Subcutaneous abdominal adipose tissue (tissue), 5 donors: ENCODE measurements at regions not wholly inside any gene's neighbourhood (a gene's known extent, or its start where the extent isn't known, plus 50 kb on each side); places are given as distances from the start of the nearest gene placed in this dataset.

Experiments used
- H3K27ac ChIP-seq: one replicate; pipeline ENCODE4 v1.7.0; 2013; ENCODE audit warnings: low read depth, mild to moderate bottlenecking, inconsistent platforms, low read length, moderate library complexity
- H3K27me3 ChIP-seq, 5 donors: one replicate each; pipeline ENCODE4 v1.7.0; 2013; ENCODE audit warnings: low read length in 5 of 5, inconsistent platforms in 1 of 5; ENCODE audit not compliant: control insufficient read depth in 5 of 5, insufficient read depth in 4 of 5
- H3K36me3 ChIP-seq, 5 donors: one replicate each; pipeline ENCODE4 v1.7.0; 2013; ENCODE audit warnings: low read length in 5 of 5; ENCODE audit not compliant: control insufficient read depth in 5 of 5, insufficient read depth in 5 of 5
- H3K4me1 ChIP-seq, 5 donors: one replicate each; pipeline ENCODE4 v1.7.0; 2013; ENCODE audit warnings: low read length in 5 of 5, mild to moderate bottlenecking in 3 of 5, moderate library complexity in 1 of 5; ENCODE audit not compliant: control insufficient read depth in 5 of 5, insufficient read depth in 5 of 5
- H3K4me3 ChIP-seq, 5 donors: one replicate each; pipeline ENCODE4 v1.7.0; 2013; ENCODE audit warnings: low read length in 5 of 5, low read depth in 1 of 5
- H3K9ac ChIP-seq, 5 donors: one replicate each; pipeline ENCODE4 v1.7.0; 2013; ENCODE audit warnings: low read length in 5 of 5, mild to moderate bottlenecking in 4 of 5, moderate library complexity in 3 of 5
- H3K9me3 ChIP-seq, 5 donors: one replicate each; pipeline ENCODE4 v1.7.0; 2013; ENCODE audit warnings: low read length in 5 of 5; ENCODE audit not compliant: control insufficient read depth in 5 of 5
- donor health status: healthy.
- donor health status: healthy.
- donor health status: healthy.
- donor health status: healthy.
- donor health status: healthy.

GRCh38 chr17:6248061-6248460 is 177.9 kb downstream of the WSCD1 start:
- no peaks in the 10 kb centered on the region for H3K36me3 ChIP-seq
- H3K27ac ChIP-seq = no peak overlapping the region

GRCh38 chr17:6245301-6246177 is 175.4 kb downstream of the WSCD1 start:
- Histone ChIP-seq H3K27me3 (peaks cover 0 to 12% (median 9%) of the 10 kb centered on the region in 5 donors), H3K4me3 (no peak overlapping the region), H3K9ac (no peak overlapping the region), H3K4me1 (no peaks in the 10 kb centered on the region), H3K27ac (no peak overlapping the region), H3K9me3 (no peaks in the 10 kb centered on the region), H3K36me3 (no peaks in the 10 kb centered on the region)

More at GRCh38 chr17:6248061-6248460, 177.9 kb downstream of the WSCD1 start:
- Histone ChIP-seq H3K9me3 (no peaks in the 10 kb centered on the region), H3K9ac (no peak overlapping the region), H3K4me1 (no peaks in the 10 kb centered on the region), H3K27me3 (peaks cover 0 to 4% (median 1%) of the 10 kb centered on the region in 5 donors), H3K4me3 (no peak overlapping the region)

- H3K27me3 ChIP-seq = peaks cover 0 to 15% (median 12%) of the 10 kb centered on the region in 5 donors
- H3K9ac ChIP-seq = no peak overlapping the region
- H3K36me3 ChIP-seq = no peaks in the 10 kb centered on the region
- no peaks in the 10 kb centered on the region for H3K9me3 ChIP-seq
- no peak overlapping the region for H3K27ac ChIP-seq
- no peaks in the 10 kb centered on the region for H3K4me1 ChIP-seq
- no peak overlapping the region for H3K4me3 ChIP-seq
Observed at GRCh38 chr17:6244796-6245195, 174.6 kb downstream of the WSCD1 start.

- Histone ChIP-seq H3K27ac (no peak overlapping the region), H3K36me3 (no peaks in the 10 kb centered on the region), H3K27me3 (peaks cover 0 to 15% (median 12%) of the 10 kb centered on the region in 5 donors), H3K4me3 (no peak overlapping the region), H3K9ac (no peak overlapping the region), H3K4me1 (no peaks in the 10 kb centered on the region), H3K9me3 (no peaks in the 10 kb centered on the region)
Observed at GRCh38 chr17:6244253-6244652, 174.1 kb downstream of the WSCD1 start.

GRCh38 chr17:6243186-6243585 is 173.0 kb downstream of the WSCD1 start:
- Histone ChIP-seq H3K4me3 (no peak overlapping the region), H3K9me3 (no peaks in the 10 kb centered on the region), H3K27me3 (peaks cover 0 to 17% (median 12%) of the 10 kb centered on the region in 5 donors), H3K4me1 (no peaks in the 10 kb centered on the region), H3K27ac (no peak overlapping the region), H3K9ac (no peak overlapping the region), H3K36me3 (no peaks in the 10 kb centered on the region)

- Histone ChIP-seq H3K9me3 (no peaks in the 10 kb centered on the region), H3K4me1 (no peaks in the 10 kb centered on the region), H3K4me3 (no peak overlapping the region), H3K9ac (no peak overlapping the region), H3K36me3 (no peaks in the 10 kb centered on the region), H3K27me3 (peaks cover 0 to 17% (median 12%) of the 10 kb centered on the region in 5 donors), H3K27ac (no peak overlapping the region)
Observed at GRCh38 chr17:6241996-6242395, 171.8 kb downstream of the WSCD1 start.

- H3K4me1 ChIP-seq = no peaks in the 10 kb centered on the region
- no peaks in the 10 kb centered on the region for H3K9me3 ChIP-seq
- no peaks in the 10 kb centered on the region for H3K36me3 ChIP-seq
- no peak overlapping the region for H3K4me3 ChIP-seq
- H3K27ac ChIP-seq = no peak overlapping the region
- no peak overlapping the region for H3K9ac ChIP-seq
- peaks cover 0 to 17% (median 12%) of the 10 kb centered on the region in 5 donors for H3K27me3 ChIP-seq
Observed at GRCh38 chr17:6241381-6241780, 171.2 kb downstream of the WSCD1 start.

- no peak overlapping the region for H3K27ac ChIP-seq
- no peaks in the 10 kb centered on the region for H3K9me3 ChIP-seq
- H3K27me3 ChIP-seq = peaks cover 0 to 17% (median 12%) of the 10 kb centered on the region in 5 donors
- no peak overlapping the region for H3K9ac ChIP-seq
- no peak overlapping the region for H3K4me3 ChIP-seq
- H3K4me1 ChIP-seq = no peaks in the 10 kb centered on the region
- H3K36me3 ChIP-seq = no peaks in the 10 kb centered on the region
Observed at GRCh38 chr17:6240601-6241000, 170.4 kb downstream of the WSCD1 start.

- peaks cover 0 to 17% (median 12%) of the 10 kb centered on the region in 5 donors for H3K27me3 ChIP-seq
- H3K4me1 ChIP-seq = no peaks in the 10 kb centered on the region
- H3K4me3 ChIP-seq = no peak overlapping the region
Observed at GRCh38 chr17:6240001-6240400, 169.8 kb downstream of the WSCD1 start.

GRCh38 chr17:6239241-6239798 is 169.1 kb downstream of the WSCD1 start:
- no peak overlapping the region for H3K4me3 ChIP-seq
- H3K27ac ChIP-seq = no peak overlapping the region
- no peaks in the 10 kb centered on the region for H3K9me3 ChIP-seq
- H3K27me3 ChIP-seq = peaks cover 0 to 17% (median 12%) of the 10 kb centered on the region in 5 donors
- no peak overlapping the region for H3K9ac ChIP-seq
- no peaks in the 10 kb centered on the region for H3K36me3 ChIP-seq
- H3K4me1 ChIP-seq = no peaks in the 10 kb centered on the region

More at GRCh38 chr17:6240001-6240400, 169.8 kb downstream of the WSCD1 start:
- Histone ChIP-seq H3K9me3 (no peaks in the 10 kb centered on the region), H3K27ac (no peak overlapping the region), H3K9ac (no peak overlapping the region), H3K36me3 (no peaks in the 10 kb centered on the region)
